SK-N-MC (cell line): ENCODE measurements at regions not wholly inside any gene's neighbourhood (a gene's known extent, or its start where the extent isn't known, plus 50 kb on each side); places are given as distances from the start of the nearest gene placed in this dataset.

Source experiments
- EZH2 ChIP-seq: fragments of 200-600 bp; sonication (generic); IDR thresholded peaks from one replicate; pipeline ENCODE4 v1.6.1; 2017; ENCODE audit warnings: antibody characterized with exemption
- FOXP2 ChIP-seq: optimal IDR thresholded peaks from 2 replicates; pipeline ENCODE3; 2011; ENCODE audit warnings: mild to moderate bottlenecking, moderate library complexity; ENCODE audit not compliant: insufficient read depth; ENCODE audit errors: extremely low read length, control extremely low read depth
- POLR2AphosphoS5 ChIP-seq: IDR thresholded peaks from 2 replicates; pipeline ENCODE4 v1.6.1; 2012; ENCODE audit warnings: mild to moderate bottlenecking, low read depth, low read length, borderline replicate concordance

GRCh38 chr4:123167931-123168330 is 228.7 kb upstream of the SPRY1 start:
- TF ChIP-seq FOXP2 (no peak), EZH2 (no peak), POLR2AphosphoS5 (no peak)
